Ovary (tissue), 7 donors: ENCODE measurements at regions not wholly inside any gene's neighbourhood (a gene's known extent, or its start where the extent isn't known, plus 50 kb on each side); places are given as distances from the start of the nearest gene placed in this dataset.

Experiments
- DNase-seq, 5 donors: peaks; one replicate each; pipeline ENCODE4 v3.0.0-alpha.2; 2019 to 2020
- H3K27ac ChIP-seq, 2 donors: fragments of 200-600 bp; one replicate each; pipeline versions ENCODE4 v1.5.1 to v1.8.0; 2019 to 2022
- H3K27me3 ChIP-seq: fragments of 200-600 bp; one replicate; pipeline ENCODE4 v1.8.0; 2022
- H3K36me3 ChIP-seq: fragments of 200-600 bp; sonication (generic); one replicate; pipeline ENCODE4 v1.5.1; 2019
- H3K4me1 ChIP-seq: one replicate; pipeline ENCODE4 v1.8.1; 2013; ENCODE audit warnings: mild to moderate bottlenecking, moderate library complexity; ENCODE audit not compliant: insufficient read depth
- H3K4me3 ChIP-seq: fragments of 200-600 bp; sonication (generic); one replicate; pipeline ENCODE4 v1.5.1; 2017
- H3K9me3 ChIP-seq, 2 donors: fragments of 200-600 bp in 1 of 2; sonication (generic) in 1 of 2; one replicate each; pipeline versions ENCODE4 v1.5.1 to v1.8.1; 2013 to 2019; ENCODE audit warnings: mild to moderate bottlenecking in 1 of 2, moderate library complexity in 1 of 2
- CTCF ChIP-seq, 3 donors: fragments of 450-650 bp in 2 of 3; fragments of 200-600 bp in 1 of 3; IDR thresholded peaks; one replicate each; pipeline versions ENCODE4 v1.5.1 to v1.8.0; 2016 to 2022; ENCODE audit warnings: antibody characterized with exemption in 3 of 3, mild to moderate bottlenecking in 1 of 3
- EP300 ChIP-seq: sonication (generic); formaldehyde crosslinking; IDR thresholded peaks from one replicate; pipeline ENCODE4 v1.6.1; 2017; ENCODE audit warnings: antibody characterized with exemption
- POLR2A ChIP-seq: fragments of 450-650 bp; IDR thresholded peaks from one replicate; pipeline ENCODE4 v1.6.1; 2017; ENCODE audit warnings: antibody characterized with exemption, mild to moderate bottlenecking, moderate library complexity
- WGBS, 3 donors: extraction: QIAGEN DNeasy Blood & Tissue Kit in 1 of 3; methylation state at CpG; one replicate each; pipeline versions ENCODE4 v1.1.5 to v1.1.7; 2013 to 2017; 5-methylcytosine and 5-hydroxymethylcytosine counted together
- intact Hi-C, 4 donors: fragments of 100-400 bp; cut with DNase I; formaldehyde crosslinking; loops; one replicate each; pipeline versions ENCODE4 v1.11.0 to v1.15.1; 2022 to 2023
- donor health status: DM: no; HTN: no; CAD: no; lungs with moderate emphysema.
- donor health status: DM: no; HTN: no; CAD: no.
- donor health status: Bipolar disorder and iron deficiency.
- donor health status: DM: no; HTN: no; CAD: no.
- donor health status: DM: yes; HTN: yes; CAD: no.

GRCh38 chr2:160842286-160842685 is 317.9 kb upstream of the TANK start:
- TF ChIP-seq EP300 = no peak
- TF ChIP-seq POLR2A = no peak
- no peak for TF ChIP-seq CTCF (IDR thresholded peaks at IDR 0.05)
- Histone ChIP-seq H3K27me3 (no peaks in the 10 kb centered on the region), H3K9me3 (no peaks in the 10 kb centered on the region), H3K36me3 (no peaks in the 10 kb centered on the region), H3K27ac (no peak overlapping the region), H3K4me1 (no peaks in the 10 kb centered on the region), H3K4me3 (no peak overlapping the region)
- intact Hi-C loops = no loop called here
- no peak for DNase-seq
- whole genome bisulfite sequencing, 3 donors = 92 to 95% (median 93%) methylated on average over 4 of the region's 4 CpGs

GRCh38 chr2:160859096-160859495 is 301.1 kb upstream of the TANK start:
- H3K9me3 ChIP-seq = no peaks in the 10 kb centered on the region
- no peaks in the 10 kb centered on the region for H3K4me1 ChIP-seq
- no peak overlapping the region for H3K4me3 ChIP-seq
- no peaks in the 10 kb centered on the region for H3K36me3 ChIP-seq
- 41 to 48% (median 43%) methylated on average over 2 of the region's 2 CpGs for WGBS, 3 donors
- H3K27ac ChIP-seq = no peak overlapping the region
- no peaks in the 10 kb centered on the region for H3K27me3 ChIP-seq
- DNase-seq = no peak
- intact Hi-C loops = no loop called here
- TF ChIP-seq EP300 (no peak), POLR2A (no peak), CTCF (IDR thresholded peaks at IDR 0.05) (no peak)

- H3K4me3 ChIP-seq = no peak overlapping the region
- no peak for DNase-seq
- intact Hi-C loops = no loop called here
- 47 to 59% (median 54%) methylated on average over 2 of the region's 2 CpGs for WGBS, 3 donors
- no peak overlapping the region for H3K27ac ChIP-seq
- H3K36me3 ChIP-seq = no peaks in the 10 kb centered on the region
- H3K9me3 ChIP-seq = no peaks in the 10 kb centered on the region
- no peaks in the 10 kb centered on the region for H3K4me1 ChIP-seq
- H3K27me3 ChIP-seq = no peaks in the 10 kb centered on the region
- TF ChIP-seq CTCF (IDR thresholded peaks at IDR 0.05) = no peak
- TF ChIP-seq EP300 = no peak
- no peak for TF ChIP-seq POLR2A
Measured at GRCh38 chr2:160862226-160862625, 298.0 kb upstream of the TANK start.

GRCh38 chr2:160868891-160869290 is 291.3 kb upstream of the TANK start:
- WGBS, 3 donors = 51 to 58% (median 56%) methylated on average over 3 of the region's 3 CpGs

More at GRCh38 chr2:160868891-160869290, 291.3 kb upstream of the TANK start:
- Histone ChIP-seq H3K4me1 (no peaks in the 10 kb centered on the region), H3K36me3 (no peaks in the 10 kb centered on the region), H3K27me3 (no peaks in the 10 kb centered on the region), H3K9me3 (no peaks in the 10 kb centered on the region), H3K27ac (no peak overlapping the region), H3K4me3 (no peak overlapping the region)
- no peak for DNase-seq
- TF ChIP-seq EP300 (no peak), POLR2A (no peak), CTCF (IDR thresholded peaks at IDR 0.05) (no peak)
- intact Hi-C loops = no loop called here
